CD4-positive, alpha-beta T cell treated with Interleukin-4 for 1 hour (primary cell): ENCODE measurements at regions not wholly inside any gene's neighbourhood (a gene's known extent, or its start where the extent isn't known, plus 50 kb on each side); places are given as distances from the start of the nearest gene placed in this dataset.

Experiments
- DNase-seq, 2 donors: peaks; one replicate each; pipeline ENCODE4 v3.0.0-alpha.2; 2020 to 2022

GRCh38 chr1:80925130-80925805, 875.5 kb upstream of the ADGRL2 start:
- DNase-seq = no peak

GRCh38 chr1:80924290-80924689, 876.4 kb upstream of the ADGRL2 start:
- no peak for DNase-seq

GRCh38 chr1:80922906-80923305, 877.8 kb upstream of the ADGRL2 start:
- no peak for DNase-seq

- DNase-seq = no peak
Observed at GRCh38 chr1:80919426-80919825, 881.3 kb upstream of the ADGRL2 start.

DNA sequence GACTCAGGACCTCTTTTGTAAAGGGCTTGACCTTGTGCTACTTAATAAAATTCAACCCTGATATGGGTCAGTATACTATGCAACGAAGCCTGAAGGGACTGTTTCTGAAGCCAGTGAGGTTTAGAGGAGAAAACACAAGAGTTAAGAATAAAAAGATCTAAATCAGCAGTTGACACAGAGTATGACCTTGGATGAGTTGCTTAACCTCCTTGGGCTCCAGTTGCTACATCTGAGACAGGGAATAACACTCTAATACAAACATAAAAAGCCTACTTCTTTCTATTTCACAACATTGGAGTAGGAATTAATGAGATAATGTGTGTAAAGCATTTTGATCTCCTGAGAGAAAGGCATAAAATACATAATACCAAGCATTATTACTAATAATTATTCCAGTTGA, 882.4 kb upstream of the ADGRL2 start:
- DNase-seq = no peak

DNA sequence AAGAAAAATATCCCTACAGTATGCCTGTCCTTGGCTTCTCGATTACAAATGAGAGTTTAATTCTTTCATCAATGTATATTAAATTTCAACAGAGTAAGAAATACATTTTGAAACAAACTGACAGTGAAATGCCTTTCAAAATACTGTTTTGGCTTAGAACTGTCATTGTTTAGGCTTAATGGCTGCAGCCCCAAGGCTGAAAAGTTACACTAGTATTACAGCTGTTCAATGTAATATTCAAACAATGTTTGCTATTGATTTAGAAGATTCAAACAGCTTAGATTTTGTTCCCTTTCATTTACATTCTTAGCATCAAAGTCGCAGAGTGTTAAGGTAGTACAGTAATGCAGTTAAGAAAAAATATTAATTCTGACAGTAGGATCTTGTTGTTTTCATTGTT, 882.9 kb upstream of the ADGRL2 start:
- DNase-seq = no peak

DNA sequence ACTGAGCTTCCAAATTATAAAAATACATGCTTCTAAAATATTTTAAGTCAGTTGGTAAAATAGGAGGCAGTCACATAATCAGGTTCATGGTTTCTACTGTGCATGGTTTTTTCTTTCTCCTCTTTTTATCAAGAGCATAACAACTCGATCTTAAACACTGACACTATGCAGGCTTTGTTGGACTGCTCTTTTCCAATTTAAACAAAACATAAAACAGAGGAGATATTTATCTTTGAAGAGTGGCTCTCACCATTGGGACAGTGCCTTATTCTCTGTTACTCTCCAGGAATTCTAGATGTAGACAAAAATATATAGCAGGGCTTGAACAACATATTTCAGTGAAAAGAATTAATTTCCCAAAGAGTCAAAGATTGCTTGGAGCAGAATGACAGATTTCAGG, 883.5 kb upstream of the ADGRL2 start:
- no peak for DNase-seq

DNA sequence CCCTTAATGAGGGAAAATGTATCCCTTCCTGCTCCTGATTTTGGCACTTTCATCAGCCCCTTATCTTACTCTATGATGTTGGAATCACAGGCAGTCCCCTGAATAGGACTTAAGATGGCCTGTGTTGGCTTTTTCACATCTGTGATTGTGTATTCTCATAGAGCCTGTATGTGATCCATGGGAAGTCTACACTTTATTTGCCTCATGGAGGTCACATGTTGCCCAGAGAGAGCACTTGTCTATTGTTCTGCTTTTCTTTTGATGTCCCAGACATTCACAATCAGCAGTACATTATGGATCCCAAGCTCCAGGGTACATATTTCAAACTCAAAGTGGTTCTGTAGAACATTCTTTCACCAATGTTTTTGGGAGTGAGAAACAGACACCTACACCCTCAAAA, 885.2 kb upstream of the ADGRL2 start:
- DNase-seq = no peak

DNA sequence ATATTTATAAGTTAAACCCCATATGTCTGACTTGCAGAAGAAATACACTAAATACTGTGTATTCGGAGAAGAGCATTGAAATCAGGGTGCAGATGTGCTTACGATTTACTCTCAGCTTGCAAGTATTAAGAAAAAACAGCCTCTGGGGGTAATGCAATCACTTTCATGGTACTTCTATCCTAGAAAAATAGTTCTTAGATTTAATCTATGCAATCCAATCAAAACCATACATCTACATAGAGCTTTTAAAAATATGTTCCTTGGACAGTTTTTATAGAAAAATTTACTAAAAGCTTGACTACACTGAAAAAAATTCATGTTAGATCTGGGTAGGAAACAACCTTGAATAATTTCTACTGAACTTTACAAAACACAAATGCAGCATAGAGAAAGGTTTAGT, 890.3 kb upstream of the ADGRL2 start:
- no peak for DNase-seq

- no peak for DNase-seq
Observed at GRCh38 chr1:80909172-80909784, 891.5 kb upstream of the ADGRL2 start.

DNA sequence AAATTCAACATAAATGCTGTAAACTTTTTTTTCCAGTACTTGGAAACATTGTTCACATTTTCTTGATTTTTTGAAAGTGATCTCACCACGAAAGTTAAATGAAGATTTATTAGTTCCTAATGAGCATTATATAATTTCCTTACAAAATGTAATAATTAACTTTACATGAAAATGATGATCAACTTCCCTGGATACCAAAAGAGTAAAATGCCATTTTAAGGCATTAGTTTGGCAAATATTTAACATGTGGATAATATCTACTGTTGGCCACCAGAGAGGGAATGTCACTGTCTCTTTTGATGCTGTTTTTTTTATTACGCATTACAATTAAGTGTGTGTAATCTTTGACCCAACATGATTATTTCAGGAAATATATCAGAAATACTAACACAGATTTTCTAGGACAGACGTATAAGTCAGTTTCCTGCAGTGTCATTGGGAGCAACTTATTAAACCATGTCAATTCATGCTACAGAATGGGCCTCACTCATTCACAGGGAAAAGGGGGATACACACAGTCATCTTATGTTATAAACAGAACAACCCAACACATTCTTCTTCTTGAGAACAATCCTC, 903.9 kb upstream of the ADGRL2 start:
- DNase-seq = no peak

DNA sequence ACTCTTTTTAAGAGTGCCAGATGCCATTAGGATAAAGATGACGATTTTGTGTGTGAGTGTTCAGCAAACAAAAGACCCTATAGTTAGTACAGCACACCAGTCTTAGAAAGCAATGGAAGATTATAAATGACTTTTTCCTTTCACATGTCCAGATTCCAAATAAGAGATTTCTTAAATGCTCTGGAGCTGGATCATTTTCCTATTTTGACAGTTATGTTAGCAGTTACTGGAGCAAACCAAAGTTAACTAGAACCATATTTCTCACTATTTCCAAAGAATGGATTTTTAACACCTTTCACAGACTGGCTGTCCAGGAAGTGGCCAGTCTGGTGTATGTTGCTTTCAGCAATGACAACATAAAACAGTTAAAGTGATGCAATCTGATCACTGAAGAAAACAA, 905.8 kb upstream of the ADGRL2 start:
- DNase-seq = no peak

DNA sequence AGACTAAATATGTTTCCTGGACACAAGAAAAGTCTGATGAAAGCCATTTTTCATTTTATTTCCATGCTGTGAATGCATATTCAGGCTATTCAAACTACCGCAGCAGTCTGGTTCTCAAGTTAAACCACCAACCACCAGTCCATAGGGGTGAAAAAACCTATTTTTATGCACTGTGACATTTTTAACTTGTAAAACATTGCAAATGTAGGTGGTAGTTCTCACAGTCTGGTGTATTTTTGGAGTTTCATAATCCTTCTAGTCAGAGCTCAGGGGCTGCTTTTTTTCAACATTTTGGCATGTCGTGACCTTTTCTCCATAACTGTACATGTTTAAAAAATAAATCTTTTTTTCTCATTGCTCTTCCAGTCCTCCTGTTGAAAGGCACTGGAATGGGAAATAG, 907.6 kb upstream of the ADGRL2 start:
- no peak for DNase-seq

DNA sequence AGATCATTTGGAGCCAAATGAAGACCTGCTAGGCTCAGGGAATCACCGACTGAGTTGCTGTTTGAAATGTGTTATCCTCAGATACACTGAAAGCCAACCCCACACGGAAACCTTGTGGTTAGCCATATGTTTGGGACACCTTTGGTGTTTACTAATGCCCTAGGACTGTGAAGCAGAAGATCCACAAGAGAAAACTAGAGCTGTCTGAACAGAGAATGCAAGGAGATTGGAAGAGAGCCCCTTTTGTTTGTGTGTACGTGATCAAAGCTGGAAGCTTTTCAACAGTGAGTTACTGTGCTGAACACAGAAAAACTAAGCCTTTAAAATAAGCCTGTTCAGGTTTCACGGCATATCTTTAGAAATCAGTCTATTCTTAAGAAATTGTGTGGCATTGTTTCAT, 908.2 kb upstream of the ADGRL2 start:
- DNase-seq = no peak

GRCh38 chr1:80891871-80892270, 908.9 kb upstream of the ADGRL2 start:
- no peak for DNase-seq

GRCh38 chr1:80882553-80882952, 918.2 kb upstream of the ADGRL2 start:
- DNase-seq = no peak

DNA sequence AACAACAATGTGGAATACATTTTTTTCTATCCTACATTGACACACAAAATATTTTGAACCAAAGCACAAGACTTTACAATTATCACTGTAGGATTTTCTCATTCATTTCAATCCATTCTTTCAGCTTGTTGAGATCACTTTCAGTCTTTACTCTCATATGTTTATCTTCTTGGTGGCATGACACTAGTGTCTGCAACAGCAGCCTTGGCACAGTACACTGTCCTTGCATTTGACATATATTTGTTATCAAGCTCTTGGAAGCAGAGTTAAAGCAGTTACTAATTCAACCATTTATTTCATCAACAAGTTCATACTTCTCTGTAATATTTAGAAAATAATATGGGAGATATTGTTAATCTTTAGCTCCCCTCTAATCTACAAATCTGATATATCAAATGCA, 922.4 kb upstream of the ADGRL2 start:
- no peak for DNase-seq

DNA sequence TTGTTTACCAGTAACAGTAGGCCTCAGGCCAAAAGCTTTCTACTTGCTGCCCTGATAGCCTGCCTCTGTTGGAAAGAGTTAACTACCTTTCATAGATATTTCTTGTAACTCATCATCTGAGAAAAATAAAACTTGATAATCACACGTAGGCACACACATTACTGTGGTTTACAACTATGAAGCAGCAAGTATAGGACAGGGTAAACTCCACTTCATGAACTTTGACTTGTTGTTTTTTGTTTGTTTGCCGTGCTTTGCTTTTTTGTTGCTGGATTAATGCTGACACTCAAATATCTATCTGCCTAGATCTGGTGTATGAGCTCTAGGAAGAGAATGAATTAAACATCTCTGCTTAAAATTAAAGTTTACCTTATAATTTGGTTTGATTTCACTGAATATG, 924.7 kb upstream of the ADGRL2 start:
- DNase-seq = no peak

- no peak for DNase-seq
Observed at GRCh38 chr1:80869299-80869698, 931.4 kb upstream of the ADGRL2 start.

- DNase-seq = no peak
Observed at GRCh38 chr1:80847904-80848303, 952.8 kb upstream of the ADGRL2 start.

DNA sequence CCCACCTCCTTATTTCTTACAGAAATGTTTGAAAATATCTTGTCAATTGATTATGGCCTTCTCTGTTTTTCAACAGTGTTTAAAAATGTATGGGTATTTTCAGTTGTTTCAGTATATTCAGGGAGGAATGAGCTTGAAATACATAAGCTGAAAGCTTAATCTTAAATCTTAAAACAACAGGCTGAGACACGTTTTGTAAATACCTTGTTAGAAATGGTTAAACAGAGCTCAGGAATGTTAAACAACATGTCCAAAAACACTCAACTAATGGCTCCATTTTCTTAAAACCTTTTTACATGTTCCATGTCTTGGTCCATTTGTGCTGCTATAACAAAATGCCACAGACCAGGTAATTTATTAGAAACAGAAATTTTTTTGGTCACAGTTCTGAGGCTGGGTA, 953.8 kb upstream of the ADGRL2 start:
- no peak for DNase-seq

GRCh38 chr1:80842796-80843195, 957.9 kb upstream of the ADGRL2 start:
- no peak for DNase-seq

DNA sequence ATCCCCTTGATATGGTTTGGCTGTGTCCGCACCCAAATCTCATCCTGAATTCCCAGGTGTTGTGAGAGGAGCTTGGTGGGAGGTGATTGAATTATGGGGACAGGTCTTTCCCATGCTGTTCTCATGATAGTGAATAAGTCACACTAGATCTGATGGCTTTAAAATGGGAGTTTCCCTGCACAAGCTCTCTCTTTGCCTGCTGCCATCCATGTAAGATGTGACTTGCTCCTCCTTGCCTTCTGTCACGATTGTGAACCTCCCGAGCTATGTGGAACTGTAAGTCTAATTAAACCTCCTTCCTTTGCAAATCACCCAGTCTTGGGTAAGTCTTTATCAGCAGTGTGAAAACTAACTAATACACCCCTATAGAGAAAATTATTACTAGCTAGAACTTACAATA, 959.5 kb upstream of the ADGRL2 start:
- no peak for DNase-seq

- DNase-seq = no peak
Observed at GRCh38 chr1:80837066-80837465, 963.7 kb upstream of the ADGRL2 start.

GRCh38 chr1:80836505-80836904, 964.2 kb upstream of the ADGRL2 start:
- DNase-seq = no peak
